ENCODE measurements at regions not wholly inside any gene's neighbourhood (a gene's known extent, or its start where the extent isn't known, plus 50 kb on each side); places are given as distances from the start of the nearest gene placed in this dataset.
"Not testable (repeated sequence)": the region's sequence is repeated elsewhere in the genome, so short reads cannot be mapped to it uniquely, and the experiment has no call there.

DNA sequence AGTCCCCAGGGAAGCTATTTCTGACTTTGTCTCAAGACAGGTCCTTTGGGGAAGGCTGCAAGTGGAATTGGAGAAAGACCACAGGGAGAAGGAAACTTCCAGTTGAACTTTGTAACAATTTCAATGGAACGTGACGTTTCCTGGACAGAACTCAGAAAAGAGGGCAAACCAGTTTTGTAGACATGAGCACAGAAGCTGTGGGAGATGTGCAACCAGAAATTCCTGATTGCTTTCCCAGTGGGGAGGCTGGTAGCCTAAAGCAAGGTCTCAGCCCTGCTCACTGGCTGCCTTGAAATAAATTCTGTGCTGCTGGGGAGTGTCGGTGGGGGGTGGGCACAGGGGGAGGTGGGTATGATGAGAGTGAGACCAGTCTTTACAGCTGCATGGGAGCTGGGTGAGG lies 1206.7 kb upstream of the ADGRL2 start:
- no peaks in the 10 kb centered on the region for H3K36me3 ChIP-seq (ENCODE audit: control insufficient read depth in 1 of 2, insufficient read depth in 2 of 2, low read length in 2 of 2)
- H3K9me3 ChIP-seq (ENCODE audit: control insufficient read depth in 1 of 2, low read length in 2 of 2), result peaks cover 0 to 4% of the 10 kb centered on the region in 2 donors

DNA sequence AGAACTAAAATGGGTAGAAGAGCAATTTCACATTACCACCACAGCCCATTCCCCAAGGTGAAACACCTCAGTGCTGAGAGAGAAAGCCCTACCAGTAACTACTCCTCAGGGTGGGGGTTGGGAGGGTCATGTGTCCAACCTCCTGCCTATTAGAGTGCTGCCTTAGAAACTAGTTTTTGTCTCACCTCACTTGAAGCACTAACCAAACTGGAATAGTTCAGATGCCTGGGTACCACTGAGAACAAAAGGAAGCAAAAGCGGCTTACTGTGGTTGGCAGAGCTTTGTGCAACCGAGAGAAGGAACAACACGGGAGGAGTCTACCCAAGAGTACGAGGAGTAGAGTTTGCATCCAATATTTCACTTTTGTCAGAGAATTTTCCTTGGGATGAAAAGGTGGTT lies 1207.5 kb upstream of the ADGRL2 start:
- no peaks in the 10 kb centered on the region for H3K36me3 ChIP-seq (ENCODE audit: control insufficient read depth in 1 of 2, insufficient read depth in 2 of 2, low read length in 2 of 2)
- H3K27ac ChIP-seq (ENCODE audit: low read depth, low read length), result no peak overlapping the region
- no peaks in the 10 kb centered on the region for H3K27me3 ChIP-seq (ENCODE audit: control insufficient read depth in 1 of 2, insufficient read depth in 2 of 2, low read length in 2 of 2)
- H3K4me3 ChIP-seq (ENCODE audit: low read depth in 1 of 2, low read length in 2 of 2), result no peak overlapping the region
- no peak overlapping the region for H3K9ac ChIP-seq (ENCODE audit: low read depth in 1 of 2, low read length in 2 of 2)
- H3K9me3 ChIP-seq (ENCODE audit: control insufficient read depth in 1 of 2, low read length in 2 of 2), result peaks cover 0 to 4% of the 10 kb centered on the region in 2 donors
- no peaks in the 10 kb centered on the region for H3K4me1 ChIP-seq (ENCODE audit: control insufficient read depth in 1 of 2, insufficient read depth in 2 of 2, low read length in 2 of 2)

More for the DNA sequence above, 1206.7 kb upstream of the ADGRL2 start:
- Histone ChIP-seq H3K4me1 (ENCODE audit: control insufficient read depth in 1 of 2, insufficient read depth in 2 of 2, low read length in 2 of 2) (no peaks in the 10 kb centered on the region), H3K4me3 (ENCODE audit: low read depth in 1 of 2, low read length in 2 of 2) (no peak overlapping the region), H3K9ac (ENCODE audit: low read depth in 1 of 2, low read length in 2 of 2) (no peak overlapping the region), H3K27ac (ENCODE audit: low read depth, low read length) (no peak overlapping the region), H3K27me3 (ENCODE audit: control insufficient read depth in 1 of 2, insufficient read depth in 2 of 2, low read length in 2 of 2) (no peaks in the 10 kb centered on the region)

DNA sequence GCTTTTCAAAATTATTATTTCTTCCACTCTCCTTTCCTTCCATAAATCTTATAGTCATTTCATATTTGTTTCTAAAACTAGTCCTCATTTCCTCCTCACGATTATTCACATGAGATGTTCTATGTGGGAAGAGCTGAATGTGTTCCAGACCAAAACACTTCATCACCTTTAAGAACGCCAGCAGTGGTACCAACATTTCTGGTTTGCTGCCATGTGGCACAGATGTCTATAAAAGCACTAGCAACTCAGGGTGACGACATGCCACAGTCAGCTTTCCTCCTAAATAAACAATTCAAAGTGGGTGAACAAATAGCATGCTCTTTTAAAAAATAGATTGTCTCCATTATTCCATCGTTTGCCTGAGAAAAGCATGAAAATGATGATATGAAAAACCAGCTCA lies 1217.8 kb upstream of the ADGRL2 start:
- peaks cover 5 to 12% of the 10 kb centered on the region in 2 donors for H3K9me3 ChIP-seq (ENCODE audit: control insufficient read depth in 1 of 2, low read length in 2 of 2)
- no peak overlapping the region for H3K27ac ChIP-seq (ENCODE audit: low read depth, low read length)
- no peaks in the 10 kb centered on the region for H3K4me1 ChIP-seq (ENCODE audit: control insufficient read depth in 1 of 2, insufficient read depth in 2 of 2, low read length in 2 of 2)
- H3K4me3 ChIP-seq (ENCODE audit: low read depth in 1 of 2, low read length in 2 of 2), result no peak overlapping the region
- H3K36me3 ChIP-seq (ENCODE audit: control insufficient read depth in 1 of 2, insufficient read depth in 2 of 2, low read length in 2 of 2), result no peaks in the 10 kb centered on the region
- no peaks in the 10 kb centered on the region for H3K27me3 ChIP-seq (ENCODE audit: control insufficient read depth in 1 of 2, insufficient read depth in 2 of 2, low read length in 2 of 2)
- no peak overlapping the region for H3K9ac ChIP-seq (ENCODE audit: low read depth in 1 of 2, low read length in 2 of 2)

DNA sequence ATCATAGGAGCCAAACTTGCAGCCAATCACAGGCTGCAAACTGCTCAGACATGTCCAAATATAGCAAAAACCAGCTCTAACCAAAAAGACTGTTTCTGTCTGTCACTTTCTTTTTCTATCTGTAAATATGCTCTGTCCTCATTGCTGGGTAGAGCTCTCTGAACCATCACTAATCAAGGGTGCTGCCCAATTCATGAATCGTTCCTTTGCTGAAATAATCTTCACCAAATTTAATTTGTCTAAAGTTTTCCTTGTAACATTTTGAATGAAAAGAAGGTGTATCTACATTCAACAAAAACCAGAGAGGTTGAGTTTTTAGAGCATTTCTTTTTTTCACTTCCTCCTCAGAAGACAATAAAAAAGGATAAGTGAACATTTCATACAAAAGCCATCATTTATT lies 1221.7 kb upstream of the ADGRL2 start:
- no peaks in the 10 kb centered on the region for H3K27me3 ChIP-seq (ENCODE audit: control insufficient read depth in 1 of 2, insufficient read depth in 2 of 2, low read length in 2 of 2)
- no peak overlapping the region for H3K27ac ChIP-seq (ENCODE audit: low read depth, low read length)
- H3K4me3 ChIP-seq (ENCODE audit: low read depth in 1 of 2, low read length in 2 of 2), result no peak overlapping the region
- peaks cover 6 to 9% of the 10 kb centered on the region in 2 donors for H3K9me3 ChIP-seq (ENCODE audit: control insufficient read depth in 1 of 2, low read length in 2 of 2)
- no peak overlapping the region for H3K9ac ChIP-seq (ENCODE audit: low read depth in 1 of 2, low read length in 2 of 2)
- H3K36me3 ChIP-seq (ENCODE audit: control insufficient read depth in 1 of 2, insufficient read depth in 2 of 2, low read length in 2 of 2), result no peaks in the 10 kb centered on the region
- no peaks in the 10 kb centered on the region for H3K4me1 ChIP-seq (ENCODE audit: control insufficient read depth in 1 of 2, insufficient read depth in 2 of 2, low read length in 2 of 2)

DNA sequence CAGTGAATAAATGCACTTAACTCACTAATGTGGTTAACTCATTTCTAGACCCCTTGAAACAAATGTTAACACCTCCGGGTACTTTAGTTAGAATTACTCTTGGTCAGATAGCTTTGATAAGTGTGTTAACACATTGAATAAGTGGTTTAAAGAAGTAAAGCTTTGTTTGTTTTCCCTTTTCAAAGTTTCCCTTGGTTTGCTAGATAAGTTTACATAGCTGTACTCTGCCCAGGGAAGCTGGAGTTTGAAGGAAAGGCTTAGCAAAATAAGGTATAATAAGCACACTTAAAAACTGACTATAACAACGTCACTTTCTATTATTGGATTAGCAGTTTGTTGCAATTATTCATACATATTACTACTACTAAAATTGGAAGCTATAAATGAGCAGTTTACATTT lies 1233.9 kb upstream of the ADGRL2 start:
- Histone ChIP-seq H3K36me3 (ENCODE audit: control insufficient read depth in 1 of 2, insufficient read depth in 2 of 2, low read length in 2 of 2) (no peaks in the 10 kb centered on the region), H3K9me3 (ENCODE audit: control insufficient read depth in 1 of 2, low read length in 2 of 2) (no peaks in the 10 kb centered on the region)

DNA sequence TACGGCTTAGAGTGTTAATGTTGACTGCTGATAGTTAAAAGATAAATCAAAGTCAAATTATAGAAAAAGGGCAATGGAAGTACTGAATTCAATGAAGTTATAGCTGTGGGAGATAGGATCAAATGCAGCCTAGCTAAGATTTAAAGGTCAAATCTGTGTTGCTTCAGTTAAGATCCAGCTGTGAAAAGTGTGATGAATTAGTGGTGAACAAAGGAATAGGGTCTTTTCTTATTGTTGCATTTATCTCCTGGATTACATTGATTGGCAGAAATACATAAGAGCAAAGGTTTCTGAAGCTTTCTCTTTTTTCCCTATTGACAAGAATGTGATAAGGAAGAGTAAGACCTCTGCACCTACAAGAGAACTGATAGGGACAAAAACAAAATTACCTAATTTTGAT lies 1234.6 kb upstream of the ADGRL2 start:
- Histone ChIP-seq H3K9me3 (ENCODE audit: control insufficient read depth in 1 of 2, low read length in 2 of 2) (no peaks in the 10 kb centered on the region), H3K9ac (ENCODE audit: low read depth in 1 of 2, low read length in 2 of 2) (no peak overlapping the region), H3K27ac (ENCODE audit: low read depth, low read length) (no peak overlapping the region), H3K27me3 (ENCODE audit: control insufficient read depth in 1 of 2, insufficient read depth in 2 of 2, low read length in 2 of 2) (no peaks in the 10 kb centered on the region), H3K4me1 (ENCODE audit: control insufficient read depth in 1 of 2, insufficient read depth in 2 of 2, low read length in 2 of 2) (no peaks in the 10 kb centered on the region), H3K36me3 (ENCODE audit: control insufficient read depth in 1 of 2, insufficient read depth in 2 of 2, low read length in 2 of 2) (no peaks in the 10 kb centered on the region), H3K4me3 (ENCODE audit: low read depth in 1 of 2, low read length in 2 of 2) (no peak overlapping the region)

More for the DNA sequence above, 1233.9 kb upstream of the ADGRL2 start:
- no peaks in the 10 kb centered on the region for H3K27me3 ChIP-seq (ENCODE audit: control insufficient read depth in 1 of 2, insufficient read depth in 2 of 2, low read length in 2 of 2)
- no peak overlapping the region for H3K27ac ChIP-seq (ENCODE audit: low read depth, low read length)
- no peak overlapping the region for H3K9ac ChIP-seq (ENCODE audit: low read depth in 1 of 2, low read length in 2 of 2)
- H3K4me3 ChIP-seq (ENCODE audit: low read depth in 1 of 2, low read length in 2 of 2), result no peak overlapping the region
- no peaks in the 10 kb centered on the region for H3K4me1 ChIP-seq (ENCODE audit: control insufficient read depth in 1 of 2, insufficient read depth in 2 of 2, low read length in 2 of 2)

DNA sequence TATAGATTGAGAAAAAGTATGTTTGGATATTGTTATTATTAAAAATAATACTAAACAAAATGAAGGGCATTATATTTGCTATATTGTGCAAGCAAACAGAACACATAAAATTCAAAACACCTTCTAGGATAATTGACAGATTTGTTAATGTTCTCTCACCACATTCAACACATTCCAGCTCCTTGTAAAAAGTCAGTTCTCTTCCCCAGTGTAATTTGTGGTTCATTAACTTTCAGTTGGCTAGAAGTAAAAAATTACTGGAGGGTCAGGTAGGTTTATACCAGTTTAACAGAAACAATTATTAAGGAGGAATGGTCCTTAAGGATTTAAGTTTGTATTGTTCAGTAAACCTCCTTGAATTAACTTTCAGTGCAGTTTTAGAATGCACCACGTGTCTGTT lies 1235.3 kb upstream of the ADGRL2 start:
- no peaks in the 10 kb centered on the region for H3K9me3 ChIP-seq (ENCODE audit: control insufficient read depth in 1 of 2, low read length in 2 of 2)
- no peak overlapping the region for H3K9ac ChIP-seq (ENCODE audit: low read depth in 1 of 2, low read length in 2 of 2)
- no peak overlapping the region for H3K4me3 ChIP-seq (ENCODE audit: low read depth in 1 of 2, low read length in 2 of 2)
- no peaks in the 10 kb centered on the region for H3K27me3 ChIP-seq (ENCODE audit: control insufficient read depth in 1 of 2, insufficient read depth in 2 of 2, low read length in 2 of 2)
- no peaks in the 10 kb centered on the region for H3K36me3 ChIP-seq (ENCODE audit: control insufficient read depth in 1 of 2, insufficient read depth in 2 of 2, low read length in 2 of 2)
- H3K27ac ChIP-seq (ENCODE audit: low read depth, low read length), result no peak overlapping the region
- H3K4me1 ChIP-seq (ENCODE audit: control insufficient read depth in 1 of 2, insufficient read depth in 2 of 2, low read length in 2 of 2), result no peaks in the 10 kb centered on the region

DNA sequence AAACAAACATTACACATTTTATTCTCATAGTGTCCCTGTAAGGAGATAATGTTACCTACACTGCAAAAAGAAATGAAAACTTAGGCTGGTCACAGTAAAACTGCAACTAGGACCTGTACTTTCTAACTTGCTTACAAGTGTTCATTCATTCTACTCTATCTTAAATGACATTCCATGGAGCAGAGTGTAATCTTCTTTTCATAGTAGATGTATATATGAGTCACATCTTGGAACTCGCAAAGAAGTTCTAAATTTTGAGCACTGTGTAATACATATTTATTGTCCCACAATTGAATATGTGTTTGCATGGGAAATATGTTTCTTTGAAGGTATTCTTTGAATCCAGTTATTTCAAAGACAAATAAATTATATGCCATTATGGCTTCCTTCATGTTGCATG lies 1258.5 kb upstream of the ADGRL2 start:
- no peaks in the 10 kb centered on the region for H3K36me3 ChIP-seq (ENCODE audit: control insufficient read depth in 1 of 2, insufficient read depth in 2 of 2, low read length in 2 of 2)
- H3K27ac ChIP-seq (ENCODE audit: low read depth, low read length), result no peak overlapping the region
- H3K4me1 ChIP-seq (ENCODE audit: control insufficient read depth in 1 of 2, insufficient read depth in 2 of 2, low read length in 2 of 2), result no peaks in the 10 kb centered on the region
- H3K9me3 ChIP-seq (ENCODE audit: control insufficient read depth in 1 of 2, low read length in 2 of 2), result no peaks in the 10 kb centered on the region
- no peaks in the 10 kb centered on the region for H3K27me3 ChIP-seq (ENCODE audit: control insufficient read depth in 1 of 2, insufficient read depth in 2 of 2, low read length in 2 of 2)
- no peak overlapping the region for H3K4me3 ChIP-seq (ENCODE audit: low read depth in 1 of 2, low read length in 2 of 2)
- H3K9ac ChIP-seq (ENCODE audit: low read depth in 1 of 2, low read length in 2 of 2), result no peak overlapping the region

DNA sequence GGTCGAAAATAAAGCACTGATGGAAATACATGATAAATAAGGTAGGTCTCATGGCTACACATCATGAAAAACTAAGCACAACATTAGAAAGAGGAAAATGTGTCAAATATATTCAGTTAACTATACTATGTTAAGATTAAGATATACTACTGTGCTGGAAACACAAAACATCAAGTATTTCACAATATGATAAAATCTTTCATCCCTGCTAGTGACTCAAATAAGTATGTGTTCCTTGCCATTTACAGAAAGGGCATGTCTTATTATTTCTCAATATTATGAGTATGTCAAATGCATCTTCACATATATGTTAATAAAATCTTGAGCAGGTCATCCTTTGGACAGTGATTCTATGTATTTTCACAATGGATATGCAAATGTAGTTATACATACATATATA lies 1260.1 kb upstream of the ADGRL2 start:
- H3K27ac ChIP-seq (ENCODE audit: low read depth, low read length), result no peak overlapping the region
- no peaks in the 10 kb centered on the region for H3K27me3 ChIP-seq (ENCODE audit: control insufficient read depth in 1 of 2, insufficient read depth in 2 of 2, low read length in 2 of 2)

DNA sequence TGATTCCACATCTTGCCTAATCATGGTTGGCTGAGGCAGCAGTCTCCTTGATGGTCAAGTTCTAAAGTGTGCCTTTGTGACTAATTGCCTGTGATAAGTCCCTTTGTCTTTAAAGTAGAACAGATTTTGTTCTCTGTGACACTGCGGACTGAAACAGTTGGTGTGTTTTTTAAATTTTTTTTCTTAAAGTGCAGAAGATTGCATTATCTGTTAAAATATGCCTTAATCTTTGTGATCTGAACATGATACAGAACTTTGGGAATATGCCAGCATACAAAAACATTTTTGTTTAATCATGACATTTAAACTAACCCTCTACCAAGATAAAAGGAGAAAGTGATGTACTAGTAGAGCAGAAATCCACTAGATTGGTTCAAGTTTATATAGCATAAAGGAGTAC lies 1260.6 kb upstream of the ADGRL2 start:
- Histone ChIP-seq H3K9ac (ENCODE audit: low read depth in 1 of 2, low read length in 2 of 2) (no peak overlapping the region), H3K4me1 (ENCODE audit: control insufficient read depth in 1 of 2, insufficient read depth in 2 of 2, low read length in 2 of 2) (no peaks in the 10 kb centered on the region), H3K27ac (ENCODE audit: low read depth, low read length) (no peak overlapping the region), H3K4me3 (ENCODE audit: low read depth in 1 of 2, low read length in 2 of 2) (no peak overlapping the region), H3K36me3 (ENCODE audit: control insufficient read depth in 1 of 2, insufficient read depth in 2 of 2, low read length in 2 of 2) (no peaks in the 10 kb centered on the region), H3K27me3 (ENCODE audit: control insufficient read depth in 1 of 2, insufficient read depth in 2 of 2, low read length in 2 of 2) (no peaks in the 10 kb centered on the region), H3K9me3 (ENCODE audit: control insufficient read depth in 1 of 2, low read length in 2 of 2) (no peaks in the 10 kb centered on the region)

More for the DNA sequence above, 1260.1 kb upstream of the ADGRL2 start:
- no peak overlapping the region for H3K4me3 ChIP-seq (ENCODE audit: low read depth in 1 of 2, low read length in 2 of 2)
- no peaks in the 10 kb centered on the region for H3K9me3 ChIP-seq (ENCODE audit: control insufficient read depth in 1 of 2, low read length in 2 of 2)
- H3K36me3 ChIP-seq (ENCODE audit: control insufficient read depth in 1 of 2, insufficient read depth in 2 of 2, low read length in 2 of 2), result no peaks in the 10 kb centered on the region
- H3K4me1 ChIP-seq (ENCODE audit: control insufficient read depth in 1 of 2, insufficient read depth in 2 of 2, low read length in 2 of 2), result no peaks in the 10 kb centered on the region
- no peak overlapping the region for H3K9ac ChIP-seq (ENCODE audit: low read depth in 1 of 2, low read length in 2 of 2)

DNA sequence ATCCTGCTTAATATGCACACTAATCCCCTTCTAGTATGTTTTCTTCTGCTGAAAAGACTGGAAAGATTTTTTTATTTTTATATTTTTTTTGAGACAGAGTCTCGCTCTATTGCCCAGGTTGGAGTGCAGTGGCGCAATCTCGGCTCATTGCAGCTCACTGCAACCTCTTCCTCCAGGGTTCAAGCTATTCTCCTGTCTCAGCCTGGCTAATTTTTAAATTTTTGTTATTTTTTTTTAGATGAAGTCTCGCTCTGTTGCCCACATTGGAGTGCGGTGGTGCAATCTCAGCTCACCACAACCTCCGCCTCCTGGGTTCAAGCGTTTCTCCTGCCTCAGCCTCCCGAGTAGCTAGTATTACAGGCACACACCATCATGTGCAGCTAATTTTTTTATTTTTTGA lies 1261.4 kb upstream of the ADGRL2 start:
- H3K9me3 ChIP-seq (ENCODE audit: control insufficient read depth in 1 of 2, low read length in 2 of 2); H3K27ac ChIP-seq (ENCODE audit: low read depth, low read length); H3K4me1 ChIP-seq (ENCODE audit: control insufficient read depth in 1 of 2, insufficient read depth in 2 of 2, low read length in 2 of 2); H3K36me3 ChIP-seq (ENCODE audit: control insufficient read depth in 1 of 2, insufficient read depth in 2 of 2, low read length in 2 of 2); H3K4me3 ChIP-seq (ENCODE audit: low read depth in 1 of 2, low read length in 2 of 2); H3K9ac ChIP-seq (ENCODE audit: low read depth in 1 of 2, low read length in 2 of 2); H3K27me3 ChIP-seq (ENCODE audit: control insufficient read depth in 1 of 2, insufficient read depth in 2 of 2, low read length in 2 of 2): not testable (repeated sequence)
